22Rv1 (cell line): ENCODE measurements at regions not wholly inside any gene's neighbourhood (a gene's known extent, or its start where the extent isn't known, plus 50 kb on each side); places are given as distances from the start of the nearest gene placed in this dataset.

Experiments
- ZFX ChIP-seq: fragments of 450-650 bp; IDR thresholded peaks from 2 replicates; pipeline ENCODE4 v1.6.1; 2017; ENCODE audit warnings: antibody characterized with exemption, borderline replicate concordance
- TF ChIP-seq, protein P1 (sequence below): fragments of 450-650 bp; IDR thresholded peaks from 2 replicates; pipeline ENCODE4 v1.5.1; 2017; ENCODE audit warnings: mild to moderate bottlenecking

GRCh38 chr11:8337130-8337795, 73.6 kb upstream of the LMO1 start:
- TF ChIP-seq, protein P1, sequence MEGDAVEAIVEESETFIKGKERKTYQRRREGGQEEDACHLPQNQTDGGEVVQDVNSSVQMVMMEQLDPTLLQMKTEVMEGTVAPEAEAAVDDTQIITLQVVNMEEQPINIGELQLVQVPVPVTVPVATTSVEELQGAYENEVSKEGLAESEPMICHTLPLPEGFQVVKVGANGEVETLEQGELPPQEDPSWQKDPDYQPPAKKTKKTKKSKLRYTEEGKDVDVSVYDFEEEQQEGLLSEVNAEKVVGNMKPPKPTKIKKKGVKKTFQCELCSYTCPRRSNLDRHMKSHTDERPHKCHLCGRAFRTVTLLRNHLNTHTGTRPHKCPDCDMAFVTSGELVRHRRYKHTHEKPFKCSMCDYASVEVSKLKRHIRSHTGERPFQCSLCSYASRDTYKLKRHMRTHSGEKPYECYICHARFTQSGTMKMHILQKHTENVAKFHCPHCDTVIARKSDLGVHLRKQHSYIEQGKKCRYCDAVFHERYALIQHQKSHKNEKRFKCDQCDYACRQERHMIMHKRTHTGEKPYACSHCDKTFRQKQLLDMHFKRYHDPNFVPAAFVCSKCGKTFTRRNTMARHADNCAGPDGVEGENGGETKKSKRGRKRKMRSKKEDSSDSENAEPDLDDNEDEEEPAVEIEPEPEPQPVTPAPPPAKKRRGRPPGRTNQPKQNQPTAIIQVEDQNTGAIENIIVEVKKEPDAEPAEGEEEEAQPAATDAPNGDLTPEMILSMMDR = no peak
- TF ChIP-seq ZFX = no peak
